ENCODE measurements at regions not wholly inside any gene's neighbourhood (a gene's known extent, or its start where the extent isn't known, plus 50 kb on each side); places are given as distances from the start of the nearest gene placed in this dataset.

GRCh38 chr5:57320582-57320981 is 146.7 kb downstream of the GPBP1 start:
- no peak overlapping the region for H3K27ac ChIP-seq
- no peak overlapping the region for H3K9ac ChIP-seq
- H3K9me3 ChIP-seq: no peaks in the 10 kb centered on the region
- no peak for TF ChIP-seq Cebpa-rat (IDR thresholded peaks at IDR 0.05)
- H3K4me2 ChIP-seq: no peak overlapping the region
- no peaks in the 10 kb centered on the region for H3K4me1 ChIP-seq
- H3K27me3 ChIP-seq: no peaks in the 10 kb centered on the region
- no peaks in the 10 kb centered on the region for H4K20me1 ChIP-seq
- no peaks in the 10 kb centered on the region for H3K36me3 ChIP-seq
- H3K4me3 ChIP-seq: no peak overlapping the region

DNA sequence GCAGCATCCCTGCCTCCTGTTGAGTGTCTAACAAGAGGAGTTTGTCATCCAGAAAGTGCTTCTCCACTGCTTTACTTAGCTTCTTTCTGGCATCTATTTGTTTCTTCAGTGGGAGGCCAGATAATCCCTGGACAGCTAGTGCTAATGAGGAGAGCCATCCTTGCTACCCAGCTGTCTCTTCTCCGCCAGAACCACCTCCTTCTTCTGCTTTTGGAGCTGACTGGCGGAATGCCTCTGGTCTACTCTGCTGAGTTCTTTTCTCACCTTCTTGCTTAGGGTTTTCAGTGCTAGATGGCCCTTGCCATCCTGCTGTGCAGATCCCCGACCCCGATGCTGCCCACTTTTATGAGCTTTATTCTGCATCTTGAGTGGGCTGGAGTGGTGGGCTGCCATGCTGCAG is 145.8 kb downstream of the GPBP1 start:
- Histone ChIP-seq H3K4me3 (no peak overlapping the region), H3K4me2 (no peak overlapping the region), H3K9ac (no peak overlapping the region), H4K20me1 (no peaks in the 10 kb centered on the region), H3K9me3 (no peaks in the 10 kb centered on the region), H3K27me3 (no peaks in the 10 kb centered on the region), H3K27ac (no peak overlapping the region), H3K4me1 (no peaks in the 10 kb centered on the region), H3K36me3 (no peaks in the 10 kb centered on the region)
- no peak for TF ChIP-seq Cebpa-rat (IDR thresholded peaks at IDR 0.05)

- no peaks in the 10 kb centered on the region for H3K27me3 ChIP-seq
- no peak overlapping the region for H3K9ac ChIP-seq
- no peak overlapping the region for H3K4me3 ChIP-seq
- no peaks in the 10 kb centered on the region for H4K20me1 ChIP-seq
- H3K4me1 ChIP-seq: no peaks in the 10 kb centered on the region
- no peaks in the 10 kb centered on the region for H3K36me3 ChIP-seq
- no peak overlapping the region for H3K4me2 ChIP-seq
- TF ChIP-seq Cebpa-rat (IDR thresholded peaks at IDR 0.05): no peak
- H3K9me3 ChIP-seq: no peaks in the 10 kb centered on the region
- H3K27ac ChIP-seq: no peak overlapping the region
Measured at GRCh38 chr5:57318251-57318650, 144.4 kb downstream of the GPBP1 start.

- Histone ChIP-seq H3K36me3 (no peaks in the 10 kb centered on the region), H4K20me1 (no peaks in the 10 kb centered on the region), H3K4me2 (no peak overlapping the region), H3K9ac (no peak overlapping the region), H3K27ac (no peak overlapping the region), H3K4me1 (no peaks in the 10 kb centered on the region), H3K27me3 (no peaks in the 10 kb centered on the region), H3K9me3 (no peaks in the 10 kb centered on the region), H3K4me3 (no peak overlapping the region)
- no peak for TF ChIP-seq Cebpa-rat (IDR thresholded peaks at IDR 0.05)
Measured at GRCh38 chr5:57317341-57317740, 143.5 kb downstream of the GPBP1 start.

DNA sequence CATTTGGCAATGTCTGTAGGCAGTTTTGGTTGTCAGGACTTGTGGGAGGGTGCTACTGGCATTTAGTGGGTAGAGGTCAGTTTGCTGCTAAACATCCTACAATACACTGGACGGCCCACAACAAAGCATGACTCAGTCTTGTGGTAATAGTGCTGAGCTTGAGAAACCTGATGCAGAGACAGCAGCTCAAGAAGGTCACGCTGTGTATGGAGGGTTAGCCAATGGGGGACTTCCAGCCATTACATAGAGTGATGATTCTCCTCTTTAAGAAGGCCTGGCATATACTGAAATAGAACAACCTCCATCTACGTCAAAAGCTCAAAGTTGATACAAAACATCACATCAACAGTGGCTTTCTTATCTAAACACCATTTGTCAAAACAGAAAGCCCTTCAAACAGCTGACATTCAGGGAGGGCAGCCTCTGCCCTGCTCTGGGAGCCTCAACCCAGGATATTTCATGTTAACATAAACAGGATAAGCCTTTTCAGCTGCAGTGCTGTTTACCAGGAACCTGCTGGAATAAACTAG is 143.0 kb downstream of the GPBP1 start:
- H3K4me2 ChIP-seq: no peak overlapping the region
- H3K9ac ChIP-seq: no peak overlapping the region
- TF ChIP-seq Cebpa-rat (IDR thresholded peaks at IDR 0.05): no peak
- no peaks in the 10 kb centered on the region for H3K4me1 ChIP-seq
- H3K27me3 ChIP-seq: no peaks in the 10 kb centered on the region
- no peaks in the 10 kb centered on the region for H3K36me3 ChIP-seq
- no peak overlapping the region for H3K27ac ChIP-seq
- no peak overlapping the region for H3K4me3 ChIP-seq
- no peaks in the 10 kb centered on the region for H4K20me1 ChIP-seq
- H3K9me3 ChIP-seq: no peaks in the 10 kb centered on the region

GRCh38 chr5:57315941-57316340 is 142.1 kb downstream of the GPBP1 start:
- H3K4me2 ChIP-seq: no peak overlapping the region
- H3K9ac ChIP-seq: no peak overlapping the region
- TF ChIP-seq Cebpa-rat (IDR thresholded peaks at IDR 0.05): no peak
- H3K9me3 ChIP-seq: no peaks in the 10 kb centered on the region
- no peak overlapping the region for H3K27ac ChIP-seq
- no peaks in the 10 kb centered on the region for H3K36me3 ChIP-seq
- H3K4me1 ChIP-seq: no peaks in the 10 kb centered on the region
- no peaks in the 10 kb centered on the region for H4K20me1 ChIP-seq
- no peaks in the 10 kb centered on the region for H3K27me3 ChIP-seq
- no peak overlapping the region for H3K4me3 ChIP-seq
